ENCODE measurements at regions not wholly inside any gene's neighbourhood (a gene's known extent, or its start where the extent isn't known, plus 50 kb on each side); places are given as distances from the start of the nearest gene placed in this dataset.

DNA sequence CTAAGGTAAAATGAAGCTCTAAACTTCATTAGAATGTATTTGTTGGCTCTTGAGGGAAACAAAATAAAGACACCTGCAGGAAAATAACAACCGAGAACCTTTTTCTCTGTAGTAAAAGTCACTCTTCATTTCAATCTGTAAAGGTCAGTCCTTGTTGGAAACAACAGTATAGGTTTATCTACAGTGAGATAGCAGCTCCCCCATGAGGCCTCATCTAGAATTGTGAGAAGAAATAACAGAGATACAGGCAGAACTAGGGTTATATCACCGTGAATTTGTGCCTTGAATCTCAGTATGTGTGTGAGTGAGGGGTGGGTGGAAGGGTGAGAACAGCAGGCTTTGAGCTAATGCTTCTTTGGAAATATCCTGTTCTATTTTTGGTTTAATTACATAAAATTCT lies 107.8 kb upstream of the FMR1 start:
- TF ChIP-seq, protein P1, sequence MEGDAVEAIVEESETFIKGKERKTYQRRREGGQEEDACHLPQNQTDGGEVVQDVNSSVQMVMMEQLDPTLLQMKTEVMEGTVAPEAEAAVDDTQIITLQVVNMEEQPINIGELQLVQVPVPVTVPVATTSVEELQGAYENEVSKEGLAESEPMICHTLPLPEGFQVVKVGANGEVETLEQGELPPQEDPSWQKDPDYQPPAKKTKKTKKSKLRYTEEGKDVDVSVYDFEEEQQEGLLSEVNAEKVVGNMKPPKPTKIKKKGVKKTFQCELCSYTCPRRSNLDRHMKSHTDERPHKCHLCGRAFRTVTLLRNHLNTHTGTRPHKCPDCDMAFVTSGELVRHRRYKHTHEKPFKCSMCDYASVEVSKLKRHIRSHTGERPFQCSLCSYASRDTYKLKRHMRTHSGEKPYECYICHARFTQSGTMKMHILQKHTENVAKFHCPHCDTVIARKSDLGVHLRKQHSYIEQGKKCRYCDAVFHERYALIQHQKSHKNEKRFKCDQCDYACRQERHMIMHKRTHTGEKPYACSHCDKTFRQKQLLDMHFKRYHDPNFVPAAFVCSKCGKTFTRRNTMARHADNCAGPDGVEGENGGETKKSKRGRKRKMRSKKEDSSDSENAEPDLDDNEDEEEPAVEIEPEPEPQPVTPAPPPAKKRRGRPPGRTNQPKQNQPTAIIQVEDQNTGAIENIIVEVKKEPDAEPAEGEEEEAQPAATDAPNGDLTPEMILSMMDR (IDR thresholded peaks at IDR 0.05 in 2 of 3, conservative IDR thresholded peaks at IDR 0.05 in 1 of 3; ENCODE audit: borderline replicate concordance in 1 of 3, insufficient read depth in 1 of 3, low read depth in 2 of 3, low read length in 2 of 3) = peak in 1 of 3 experiments; percentile 22; a peak in 1 of 6 replicates
- no peak for TF ChIP-seq YY1 (IDR thresholded peaks at IDR 0.05; ENCODE audit: extremely low read depth, insufficient replicate concordance, low read depth, low read length)
- TF ChIP-seq, protein P2, sequence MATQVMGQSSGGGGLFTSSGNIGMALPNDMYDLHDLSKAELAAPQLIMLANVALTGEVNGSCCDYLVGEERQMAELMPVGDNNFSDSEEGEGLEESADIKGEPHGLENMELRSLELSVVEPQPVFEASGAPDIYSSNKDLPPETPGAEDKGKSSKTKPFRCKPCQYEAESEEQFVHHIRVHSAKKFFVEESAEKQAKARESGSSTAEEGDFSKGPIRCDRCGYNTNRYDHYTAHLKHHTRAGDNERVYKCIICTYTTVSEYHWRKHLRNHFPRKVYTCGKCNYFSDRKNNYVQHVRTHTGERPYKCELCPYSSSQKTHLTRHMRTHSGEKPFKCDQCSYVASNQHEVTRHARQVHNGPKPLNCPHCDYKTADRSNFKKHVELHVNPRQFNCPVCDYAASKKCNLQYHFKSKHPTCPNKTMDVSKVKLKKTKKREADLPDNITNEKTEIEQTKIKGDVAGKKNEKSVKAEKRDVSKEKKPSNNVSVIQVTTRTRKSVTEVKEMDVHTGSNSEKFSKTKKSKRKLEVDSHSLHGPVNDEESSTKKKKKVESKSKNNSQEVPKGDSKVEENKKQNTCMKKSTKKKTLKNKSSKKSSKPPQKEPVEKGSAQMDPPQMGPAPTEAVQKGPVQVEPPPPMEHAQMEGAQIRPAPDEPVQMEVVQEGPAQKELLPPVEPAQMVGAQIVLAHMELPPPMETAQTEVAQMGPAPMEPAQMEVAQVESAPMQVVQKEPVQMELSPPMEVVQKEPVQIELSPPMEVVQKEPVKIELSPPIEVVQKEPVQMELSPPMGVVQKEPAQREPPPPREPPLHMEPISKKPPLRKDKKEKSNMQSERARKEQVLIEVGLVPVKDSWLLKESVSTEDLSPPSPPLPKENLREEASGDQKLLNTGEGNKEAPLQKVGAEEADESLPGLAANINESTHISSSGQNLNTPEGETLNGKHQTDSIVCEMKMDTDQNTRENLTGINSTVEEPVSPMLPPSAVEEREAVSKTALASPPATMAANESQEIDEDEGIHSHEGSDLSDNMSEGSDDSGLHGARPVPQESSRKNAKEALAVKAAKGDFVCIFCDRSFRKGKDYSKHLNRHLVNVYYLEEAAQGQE (IDR thresholded peaks at IDR 0.05; ENCODE audit: low read depth) = no peak
